ENCODE measurements at regions not wholly inside any gene's neighbourhood (a gene's known extent, or its start where the extent isn't known, plus 50 kb on each side); places are given as distances from the start of the nearest gene placed in this dataset.

DNA sequence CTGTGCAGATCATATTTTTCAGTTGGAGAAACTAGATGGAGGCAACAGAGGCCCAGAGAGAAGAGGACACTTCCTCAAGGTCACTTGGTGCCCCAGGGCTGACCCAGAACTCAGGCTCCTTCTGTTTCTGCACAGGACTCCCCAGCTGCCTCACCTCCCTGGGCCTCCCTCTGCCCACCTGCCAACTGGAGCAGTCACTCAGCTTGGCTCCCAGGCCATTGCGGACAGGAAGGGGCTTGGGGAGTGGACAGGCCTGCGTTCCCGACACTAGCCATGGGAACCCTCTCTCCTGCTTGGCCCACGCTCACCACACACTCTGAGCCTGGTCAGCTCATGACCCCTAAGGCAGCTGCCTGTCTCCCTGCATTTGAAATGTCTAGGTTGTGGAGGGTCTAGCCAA is 78.1 kb upstream of the BRD7 start:
- 80% methylated on average over 1 of the region's 4 CpGs for WGBS (ENCODE audit: insufficient coverage, low coverage, low lambda C conversion rate, missing lambda C conversion rate)
- TF ChIP-seq, protein P1, sequence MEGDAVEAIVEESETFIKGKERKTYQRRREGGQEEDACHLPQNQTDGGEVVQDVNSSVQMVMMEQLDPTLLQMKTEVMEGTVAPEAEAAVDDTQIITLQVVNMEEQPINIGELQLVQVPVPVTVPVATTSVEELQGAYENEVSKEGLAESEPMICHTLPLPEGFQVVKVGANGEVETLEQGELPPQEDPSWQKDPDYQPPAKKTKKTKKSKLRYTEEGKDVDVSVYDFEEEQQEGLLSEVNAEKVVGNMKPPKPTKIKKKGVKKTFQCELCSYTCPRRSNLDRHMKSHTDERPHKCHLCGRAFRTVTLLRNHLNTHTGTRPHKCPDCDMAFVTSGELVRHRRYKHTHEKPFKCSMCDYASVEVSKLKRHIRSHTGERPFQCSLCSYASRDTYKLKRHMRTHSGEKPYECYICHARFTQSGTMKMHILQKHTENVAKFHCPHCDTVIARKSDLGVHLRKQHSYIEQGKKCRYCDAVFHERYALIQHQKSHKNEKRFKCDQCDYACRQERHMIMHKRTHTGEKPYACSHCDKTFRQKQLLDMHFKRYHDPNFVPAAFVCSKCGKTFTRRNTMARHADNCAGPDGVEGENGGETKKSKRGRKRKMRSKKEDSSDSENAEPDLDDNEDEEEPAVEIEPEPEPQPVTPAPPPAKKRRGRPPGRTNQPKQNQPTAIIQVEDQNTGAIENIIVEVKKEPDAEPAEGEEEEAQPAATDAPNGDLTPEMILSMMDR (IDR thresholded peaks at IDR 0.05): no peak
- TF ChIP-seq POLR2A (IDR thresholded peaks at IDR 0.05): no peak
- Histone ChIP-seq H3K27me3 (no peaks in the 10 kb centered on the region), H3K4me1 (no peaks in the 10 kb centered on the region), H3K4me3 (no peak overlapping the region), H3K9me3 (peaks cover 0 to 2% (median 0%) of the 10 kb centered on the region in 4 donors), H3K36me3 (no peaks in the 10 kb centered on the region), H3K27ac (no peak overlapping the region)
- no peak for DNase-seq
- intact Hi-C loops (cut with DNase I): no loop called here
- no peak for ATAC-seq

DNA sequence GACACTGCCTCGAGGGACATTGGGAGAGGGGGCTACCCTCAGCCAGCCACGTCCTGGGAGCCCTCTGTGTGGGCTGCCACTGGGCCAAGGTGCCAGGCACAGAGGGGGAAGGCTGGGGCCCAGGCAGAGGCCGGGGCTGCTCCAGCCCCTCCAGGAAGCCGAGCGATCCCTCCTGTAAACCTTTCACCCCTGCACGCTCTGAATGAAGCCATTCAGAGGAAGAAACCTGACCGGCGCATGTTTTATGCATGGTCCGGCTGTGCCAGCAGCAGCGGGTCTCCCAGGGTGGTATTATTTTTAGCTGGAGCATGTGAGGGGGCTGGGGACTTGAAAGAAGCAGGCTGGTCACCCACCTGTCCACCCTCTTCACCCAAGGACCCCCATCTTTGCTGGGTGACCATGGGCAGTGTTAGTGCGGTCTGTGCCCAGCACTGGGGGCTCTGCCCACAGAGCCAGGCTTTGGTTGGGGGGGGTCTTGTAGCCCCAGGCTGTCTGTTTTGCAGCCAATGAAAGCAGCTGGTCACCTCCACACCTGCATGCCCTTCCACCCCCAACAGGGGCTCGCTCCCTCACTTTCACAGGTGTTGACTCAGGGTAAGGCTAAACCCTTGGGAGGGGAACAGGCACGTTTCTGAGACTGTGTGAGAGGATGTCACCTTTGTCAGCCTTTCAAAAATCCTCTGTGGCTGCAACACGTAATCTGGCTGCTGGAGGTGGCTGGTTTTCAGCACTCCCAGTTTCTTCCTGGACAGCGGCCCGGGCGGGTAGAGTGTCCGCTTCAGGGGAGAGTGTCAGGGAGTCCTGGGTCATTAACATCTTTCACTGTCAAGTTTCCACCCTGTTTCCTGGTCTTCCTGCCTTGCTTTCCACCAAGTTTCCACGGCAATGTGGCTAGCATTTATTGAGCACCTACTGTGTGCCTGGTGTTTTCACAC is 77.1 kb upstream of the BRD7 start:
- intact Hi-C loops (cut with DNase I): no loop called here
- Histone ChIP-seq H3K9me3 (peaks cover 0 to 5% (median 0%) of the 10 kb centered on the region in 4 donors), H3K4me3 (no peak overlapping the region), H3K27ac (no peak overlapping the region), H3K27me3 (no peaks in the 10 kb centered on the region), H3K4me1 (no peaks in the 10 kb centered on the region), H3K36me3 (no peaks in the 10 kb centered on the region)
- TF ChIP-seq, protein P1 (IDR thresholded peaks at IDR 0.05): no peak
- TF ChIP-seq POLR2A (IDR thresholded peaks at IDR 0.05): no peak
- DNase-seq (no peak), ATAC-seq (no peak)
- WGBS (ENCODE audit: insufficient coverage, low coverage, low lambda C conversion rate, missing lambda C conversion rate): 32% methylated on average over 5 of the region's 19 CpGs

DNA sequence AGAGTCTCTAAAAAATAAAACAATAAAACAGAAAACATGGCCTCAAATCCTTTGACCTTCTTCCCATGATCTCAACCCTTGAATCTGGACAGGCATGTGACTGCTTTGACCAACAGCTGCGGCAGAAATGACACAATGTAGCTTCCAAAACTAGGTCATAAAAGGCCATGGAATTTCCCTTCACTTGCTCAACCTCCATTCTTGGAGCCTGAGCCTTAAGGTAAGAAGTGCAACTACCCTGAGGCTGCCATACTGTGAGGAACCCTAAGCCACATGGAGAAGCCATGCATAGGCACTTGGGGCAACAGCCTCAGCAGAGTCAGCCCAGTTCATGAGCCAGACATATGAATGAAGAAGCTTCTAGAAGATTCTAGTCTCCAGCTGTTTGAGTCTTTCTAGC is 75.7 kb upstream of the BRD7 start:
- TF ChIP-seq, protein P1 (IDR thresholded peaks at IDR 0.05): no peak
- no peak for TF ChIP-seq POLR2A (IDR thresholded peaks at IDR 0.05)
- Histone ChIP-seq H3K9me3 (peaks cover 0 to 5% (median 0%) of the 10 kb centered on the region in 4 donors), H3K4me3 (no peak overlapping the region), H3K27me3 (no peaks in the 10 kb centered on the region), H3K27ac (no peak overlapping the region), H3K36me3 (no peaks in the 10 kb centered on the region), H3K4me1 (no peaks in the 10 kb centered on the region)
- ATAC-seq: no peak
- DNase-seq: no peak
- WGBS (ENCODE audit: insufficient coverage, low coverage, low lambda C conversion rate, missing lambda C conversion rate): 18% methylated on average over 1 of the region's 1 CpG
- intact Hi-C loops (cut with DNase I): no loop called here

DNA sequence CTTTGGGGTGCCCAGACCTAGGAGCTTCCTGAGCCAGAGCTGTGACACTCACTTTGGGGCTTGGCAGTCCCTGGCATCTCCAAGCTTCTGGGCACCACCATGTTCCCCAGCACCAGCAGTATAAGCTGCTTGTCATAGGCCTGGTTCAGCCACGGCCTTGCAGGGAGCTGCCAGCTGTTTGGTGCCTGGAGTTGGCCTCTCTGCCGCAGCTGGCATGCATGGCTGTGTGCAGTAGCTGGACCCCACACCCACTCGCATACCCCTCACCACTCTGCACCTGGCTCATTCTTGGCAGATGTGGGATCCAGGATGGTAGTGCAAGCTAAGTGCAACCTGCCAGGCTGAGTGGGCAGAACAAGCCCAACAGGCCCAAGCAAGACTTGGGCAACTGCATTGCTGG is 73.4 kb upstream of the BRD7 start:
- ATAC-seq: no peak
- Histone ChIP-seq H3K9me3 (peaks cover 0 to 5% (median 0%) of the 10 kb centered on the region in 4 donors), H3K27ac (no peak overlapping the region), H3K4me3 (no peak overlapping the region), H3K27me3 (no peaks in the 10 kb centered on the region), H3K4me1 (no peaks in the 10 kb centered on the region), H3K36me3 (no peaks in the 10 kb centered on the region)
- peak in 1 of 3 donors; percentile 24 for DNase-seq
- intact Hi-C loops (cut with DNase I): no loop called here
- no CpG with 5 or more reads among the region's 3 CpGs for WGBS (ENCODE audit: insufficient coverage, low coverage, low lambda C conversion rate, missing lambda C conversion rate)
- no peak for TF ChIP-seq POLR2A (IDR thresholded peaks at IDR 0.05)
- TF ChIP-seq, protein P1 (IDR thresholded peaks at IDR 0.05): no peak
